HG02884 (cell line): ENCODE measurements at regions not wholly inside any gene's neighbourhood (a gene's known extent, or its start where the extent isn't known, plus 50 kb on each side); places are given as distances from the start of the nearest gene placed in this dataset.

Source experiments
- ATAC-seq: cut with Tn5 transposase; IDR thresholded peaks from one replicate; pipeline ENCODE4 v1.9.1; 2021; ENCODE audit warnings: mild to moderate bottlenecking, moderate library complexity; ENCODE audit not compliant: unreplicated experiment

- ATAC-seq: no peak
Observed at GRCh38 chr1:201609661-201610318, 70.9 kb downstream of the NAV1 start.

DNA sequence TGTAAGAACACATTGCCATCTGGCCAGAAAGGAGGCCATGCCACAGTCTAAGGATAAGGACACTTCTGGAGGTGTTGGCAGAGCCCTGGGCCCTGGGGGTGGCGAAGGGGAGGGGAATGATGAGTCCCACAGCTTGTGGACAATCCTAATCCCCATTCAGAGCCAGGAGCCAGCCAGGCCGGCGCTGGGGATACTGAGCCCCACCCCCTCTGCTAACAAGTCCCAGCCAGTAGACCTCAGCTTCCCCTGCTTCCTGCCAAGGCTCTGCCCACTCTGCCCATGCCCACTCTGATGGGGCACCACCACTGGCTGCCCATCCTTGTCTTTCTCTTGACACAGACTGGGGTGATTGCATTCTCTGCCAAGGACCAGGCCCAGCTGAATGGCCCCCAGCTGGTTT lies 71.9 kb downstream of the NAV1 start:
- no peak for ATAC-seq

GRCh38 chr1:201612645-201613044 lies 73.7 kb downstream of the NAV1 start:
- no peak for ATAC-seq

DNA sequence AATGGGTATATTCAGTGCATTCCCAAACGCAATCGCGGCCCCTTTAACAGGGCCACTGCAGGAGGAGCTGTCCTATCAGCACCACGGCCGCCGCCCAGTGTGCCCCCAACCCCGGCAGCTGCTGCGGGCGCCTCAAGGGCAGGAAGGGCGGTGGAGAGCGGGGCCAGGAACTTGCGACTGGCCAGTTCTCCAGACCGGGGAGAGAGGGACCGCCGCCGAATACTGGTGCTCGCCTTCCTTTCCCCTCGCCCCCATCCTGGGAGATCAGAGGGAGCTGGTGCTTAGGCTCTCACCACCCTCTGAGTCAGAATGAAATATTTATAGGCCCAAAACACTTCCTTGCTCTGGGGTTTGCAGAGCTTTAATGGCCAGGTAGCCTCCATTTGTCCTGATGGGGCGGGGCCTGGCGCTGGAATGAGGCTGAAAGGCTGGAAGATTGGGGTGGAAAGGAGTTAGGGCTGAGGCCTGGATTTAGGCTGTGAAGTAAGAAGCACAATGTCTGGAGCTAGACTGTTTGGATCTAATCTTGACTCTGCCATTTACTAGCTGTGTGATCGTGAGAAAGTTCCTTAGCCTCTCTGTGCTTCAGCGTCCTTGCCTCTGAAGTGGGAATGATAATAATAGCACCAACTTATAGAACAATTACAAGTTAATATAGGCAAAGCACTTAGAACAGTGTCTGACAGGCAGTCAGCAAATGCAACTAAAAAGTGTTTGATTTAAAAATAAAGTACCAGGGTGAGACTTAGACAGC lies 75.5 kb downstream of the NAV1 start:
- no peak for ATAC-seq

DNA sequence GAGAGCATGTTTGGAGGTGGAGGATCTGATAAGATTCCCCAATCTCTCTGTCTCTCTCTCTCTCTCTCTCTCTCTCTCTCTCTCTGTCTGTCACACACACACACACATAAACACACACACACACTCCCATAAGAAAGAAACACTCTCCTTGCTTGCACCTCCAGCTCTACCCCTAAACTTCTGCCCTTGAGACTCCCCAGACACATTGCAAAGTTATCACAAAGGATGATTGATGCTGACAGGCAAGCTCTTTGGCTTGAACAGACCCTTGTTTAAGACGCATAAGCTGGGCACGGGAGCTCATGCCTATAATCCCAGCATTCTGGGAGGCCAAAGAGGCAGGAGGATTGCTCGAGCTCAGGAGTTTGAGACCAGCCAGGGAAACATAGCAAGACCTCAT lies 78.2 kb downstream of the NAV1 start:
- no peak for ATAC-seq

DNA sequence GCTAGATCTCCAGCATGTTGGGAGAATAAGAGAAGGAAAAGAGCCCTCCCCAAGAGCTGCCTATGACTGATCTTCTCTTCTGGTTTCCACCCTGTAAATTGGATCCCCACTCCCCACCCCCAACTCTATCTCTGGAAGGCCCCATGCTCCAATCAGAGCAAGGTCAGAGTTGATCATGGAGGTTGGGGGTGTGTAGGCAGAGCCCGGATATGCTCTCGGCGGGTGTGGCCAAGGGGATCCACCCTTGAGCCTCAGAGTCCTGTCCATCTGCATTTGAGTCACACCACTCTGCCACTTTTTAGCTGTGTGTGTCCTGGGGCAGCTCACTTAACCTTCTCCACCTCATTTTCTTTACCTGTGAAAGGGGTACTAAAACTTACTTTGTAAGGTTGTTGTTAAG lies 79.5 kb downstream of the NAV1 start:
- ATAC-seq: no peak

GRCh38 chr1:201618905-201619304 lies 80.0 kb downstream of the NAV1 start:
- ATAC-seq: no peak

GRCh38 chr1:201619513-201619912 lies 80.6 kb downstream of the NAV1 start:
- no peak for ATAC-seq

DNA sequence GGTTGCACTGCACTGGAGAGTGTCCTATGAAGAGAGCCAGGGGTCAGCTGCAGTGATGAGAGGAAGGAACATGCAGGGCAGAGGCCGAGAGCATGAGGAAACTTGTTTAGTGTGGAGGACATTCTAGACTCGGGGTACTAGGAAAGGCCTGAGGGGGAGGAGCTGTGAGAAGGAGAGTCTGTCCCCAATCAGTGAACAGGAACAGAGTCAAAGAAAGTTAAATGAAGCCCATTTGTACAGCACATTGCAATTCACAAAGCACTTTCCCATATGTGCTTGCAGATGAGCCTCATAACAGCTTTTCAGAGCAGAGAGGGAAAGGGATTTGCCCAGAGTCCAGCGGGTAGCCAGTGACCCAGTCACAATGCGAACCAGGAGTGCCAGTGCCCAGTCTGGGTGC lies 83.4 kb downstream of the NAV1 start:
- ATAC-seq: no peak

DNA sequence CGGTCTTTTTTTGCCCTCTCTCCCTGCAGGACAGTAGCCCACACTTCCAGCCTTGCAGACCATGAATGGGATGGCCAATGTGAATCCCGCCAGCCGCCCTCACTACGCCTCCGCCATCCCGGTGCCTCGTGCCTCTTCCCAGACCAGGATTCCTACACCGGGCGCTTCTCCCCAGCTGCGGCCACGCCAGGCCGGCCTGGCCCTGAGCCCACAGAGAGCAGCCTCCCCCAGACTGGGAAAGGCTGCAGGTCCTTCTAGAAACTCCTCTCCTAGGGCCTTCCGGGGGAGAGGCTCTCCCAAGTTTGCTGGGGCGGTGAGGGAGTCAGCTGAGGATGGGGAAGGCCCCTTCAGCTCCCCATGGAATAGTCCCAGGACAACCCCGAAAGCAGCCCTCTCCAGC lies 83.9 kb downstream of the NAV1 start:
- ATAC-seq: no peak

DNA sequence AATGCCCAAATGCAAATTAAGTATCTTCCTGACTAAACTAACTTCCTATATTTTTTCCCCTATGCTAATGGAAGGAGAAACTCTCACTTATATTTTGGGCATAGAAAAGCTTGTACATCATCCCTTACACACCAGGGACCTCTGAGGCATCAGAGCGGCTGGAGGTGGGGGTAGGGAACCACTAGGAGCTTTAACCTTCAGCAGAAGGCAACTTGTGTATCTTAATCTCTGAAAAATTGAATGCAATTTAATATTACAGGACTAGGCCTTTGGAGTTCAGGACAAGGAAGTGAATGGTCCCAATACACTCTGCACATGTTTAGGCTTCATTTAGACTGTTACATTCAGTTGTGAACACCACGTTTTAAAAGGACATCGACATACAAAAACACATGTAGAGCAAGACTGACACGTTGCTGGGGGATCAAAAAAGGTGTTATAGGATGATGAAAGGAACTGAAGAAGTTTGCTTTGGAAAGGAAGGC lies 85.9 kb downstream of the NAV1 start:
- no peak for ATAC-seq

DNA sequence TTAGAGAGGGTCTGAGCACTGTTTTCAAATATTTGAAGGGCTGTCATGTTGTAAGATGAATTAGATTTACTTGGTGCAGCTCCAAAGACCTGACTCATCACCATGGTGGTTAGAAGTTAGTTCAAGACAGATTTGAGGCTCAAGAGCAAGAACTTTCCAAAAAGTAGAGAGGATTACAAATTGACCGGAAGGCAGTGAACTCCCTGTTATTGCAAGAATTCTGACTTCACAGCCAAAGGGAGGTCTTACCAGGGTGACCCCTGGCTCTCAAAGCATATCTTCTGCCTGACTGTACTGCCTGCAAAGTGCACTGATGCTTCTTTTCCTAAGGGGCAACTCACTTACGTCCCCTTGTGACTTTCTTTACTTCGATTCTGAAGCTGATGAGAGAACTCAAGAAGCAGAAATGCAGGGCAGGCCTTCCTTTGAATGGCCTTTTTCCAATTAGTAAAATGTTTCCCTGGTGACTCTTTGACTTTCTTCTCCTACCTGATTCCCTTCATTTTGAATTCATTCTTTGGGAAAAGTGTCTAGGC lies 86.4 kb downstream of the NAV1 start:
- no peak for ATAC-seq

DNA sequence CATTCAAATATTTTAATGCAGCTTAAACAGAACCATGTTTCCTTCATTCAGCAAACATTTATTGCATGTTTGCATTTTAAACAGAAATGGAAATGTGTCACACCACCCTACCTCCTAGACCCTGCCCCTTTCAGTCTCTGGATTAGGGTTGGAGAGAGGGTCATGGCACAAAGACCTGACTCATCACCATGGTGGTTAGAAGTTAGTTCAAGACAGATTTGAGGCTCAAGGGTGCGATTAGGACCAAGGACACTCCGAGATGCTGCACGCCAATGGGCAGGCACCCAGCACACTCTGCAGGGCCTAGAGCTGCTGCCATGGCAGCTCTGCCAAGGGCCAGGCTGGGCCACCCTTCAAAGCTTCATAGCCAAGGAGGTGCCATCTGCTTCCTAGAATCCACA lies 86.9 kb downstream of the NAV1 start:
- ATAC-seq: no peak

- ATAC-seq: no peak
Observed at GRCh38 chr1:201626629-201627275, 87.8 kb downstream of the NAV1 start.

DNA sequence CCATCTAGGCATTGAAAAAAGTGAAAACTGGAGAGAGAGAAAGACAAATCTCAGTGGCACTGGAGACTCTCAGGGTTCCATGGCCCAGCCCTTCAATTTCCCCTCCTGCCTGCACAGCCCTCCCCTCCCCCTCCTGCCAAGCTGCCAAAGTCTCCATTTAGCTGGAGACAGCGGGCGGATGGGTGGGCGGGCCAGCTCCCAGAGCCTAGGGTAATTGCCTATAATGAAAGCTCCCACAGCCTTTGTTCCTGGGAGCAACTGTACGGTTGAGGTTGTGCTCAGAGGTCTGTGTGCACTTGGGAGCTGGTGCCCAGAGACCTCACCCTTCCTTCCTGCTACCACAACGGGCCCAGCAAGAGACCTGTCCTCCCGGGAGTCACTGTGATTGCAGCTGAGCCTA lies 89.6 kb downstream of the NAV1 start:
- ATAC-seq: no peak

DNA sequence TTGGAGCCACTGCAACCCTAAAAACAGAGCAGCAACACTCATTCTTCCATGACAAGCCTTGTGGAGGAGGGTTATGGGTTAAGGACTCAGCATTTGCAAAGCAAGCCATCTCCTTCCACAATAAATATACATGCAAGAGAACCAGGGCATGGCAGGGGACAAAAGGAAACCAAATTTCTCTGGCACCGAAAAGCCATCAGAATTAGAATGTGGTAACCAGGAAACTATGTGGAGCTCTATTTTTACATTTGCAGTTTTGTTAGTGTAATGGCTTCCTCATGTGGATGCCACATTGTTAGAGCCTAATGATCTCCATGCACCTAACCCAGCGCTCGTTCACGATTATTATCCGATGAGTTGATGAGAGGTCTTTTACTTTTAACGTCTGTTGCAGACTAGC lies 91.7 kb downstream of the NAV1 start:
- no peak for ATAC-seq

- ATAC-seq: no peak
Observed at GRCh38 chr1:201631037-201631436, 92.1 kb downstream of the NAV1 start.

DNA sequence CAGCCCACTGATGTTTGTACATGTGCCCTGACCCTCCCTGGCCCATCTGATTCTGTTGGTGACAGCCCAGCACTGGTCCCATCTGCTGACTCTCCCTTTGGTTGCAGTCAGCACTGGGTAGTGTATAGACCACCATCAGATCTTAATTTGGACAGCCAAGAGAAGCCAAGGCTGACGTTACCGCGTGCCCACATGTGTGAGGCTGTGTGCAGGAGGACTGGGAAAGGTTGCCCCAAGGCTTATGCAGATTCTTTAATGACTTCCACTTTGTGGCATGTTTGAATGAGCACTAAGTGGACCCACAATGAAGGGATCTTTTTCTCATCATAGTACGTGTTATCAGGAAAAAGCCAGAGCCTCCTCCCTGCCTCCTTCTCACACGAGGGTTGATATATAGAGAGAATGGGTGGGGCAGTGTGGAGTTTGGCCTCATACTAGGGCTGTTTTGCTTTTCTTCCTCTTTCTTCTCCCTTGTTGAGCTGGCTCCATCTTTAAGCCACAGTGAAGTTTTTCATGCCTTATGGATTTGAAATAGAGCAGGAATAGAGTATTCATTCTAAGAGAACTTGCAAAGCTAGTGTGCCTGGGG lies 93.5 kb downstream of the NAV1 start:
- no peak for ATAC-seq

DNA sequence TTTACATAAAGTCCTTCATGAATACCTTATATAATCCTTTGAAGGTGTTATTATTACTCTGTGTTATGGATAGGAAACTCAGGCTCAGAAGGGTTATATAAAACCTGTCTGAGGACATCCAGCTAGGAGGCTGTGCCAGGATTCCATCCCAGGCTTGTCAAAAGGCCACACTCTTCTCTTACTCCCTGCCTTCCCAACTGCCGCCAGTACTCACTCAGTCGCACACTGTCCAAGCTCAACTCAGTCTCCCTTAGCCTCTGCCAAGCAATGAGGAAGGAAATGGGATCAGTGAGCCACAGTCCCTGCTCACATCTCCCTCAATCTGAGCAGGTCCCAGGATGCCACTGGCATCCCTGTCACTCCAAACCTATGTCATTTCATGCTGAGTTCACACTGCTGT lies 94.4 kb downstream of the NAV1 start:
- ATAC-seq: no peak

- ATAC-seq: no peak
Observed at GRCh38 chr1:201633811-201634210, 94.9 kb downstream of the NAV1 start.

DNA sequence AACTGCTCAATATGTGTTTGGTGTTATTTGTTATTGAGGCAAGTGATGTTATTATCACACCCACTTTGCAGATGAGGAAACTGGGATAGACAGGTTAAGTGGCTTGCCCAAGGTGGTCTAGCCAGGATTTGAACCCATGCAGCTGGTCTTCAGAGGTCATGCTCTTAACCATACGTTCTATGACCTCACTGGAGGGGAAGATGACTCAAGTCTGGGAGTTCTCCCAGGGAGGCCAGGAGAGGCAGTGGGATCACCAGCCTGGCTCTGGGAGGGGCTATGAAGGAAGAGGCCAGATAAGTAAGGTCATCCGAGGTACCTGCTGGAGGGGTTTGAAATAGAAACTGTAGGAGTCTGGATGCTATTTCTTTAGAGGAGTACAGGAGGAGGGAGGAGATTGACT lies 95.3 kb downstream of the NAV1 start:
- no peak for ATAC-seq
